ENCODE measurements at regions not wholly inside any gene's neighbourhood (a gene's known extent, or its start where the extent isn't known, plus 50 kb on each side); places are given as distances from the start of the nearest gene placed in this dataset.

- no peak for DNase-seq (ENCODE audit: low spot score)
- intact Hi-C loops (cut with DNase I) = no loop called here
Measured at GRCh38 chr16:5415123-5415522, 317.5 kb upstream of the EEF2KMT start.

GRCh38 chr16:5412731-5413130 is 315.1 kb upstream of the EEF2KMT start:
- intact Hi-C loops (cut with DNase I) = no loop called here
- no peak for DNase-seq (ENCODE audit: low spot score)

GRCh38 chr16:5398203-5398602 is 300.6 kb upstream of the EEF2KMT start:
- intact Hi-C loops (cut with DNase I) = no loop called here
- no peak for DNase-seq (ENCODE audit: low spot score)

GRCh38 chr16:5396880-5397279 is 299.3 kb upstream of the EEF2KMT start:
- no peak for DNase-seq (ENCODE audit: low spot score)
- intact Hi-C loops (cut with DNase I) = no loop called here

- no peak for DNase-seq (ENCODE audit: low spot score)
- intact Hi-C loops (cut with DNase I) = no loop called here
Measured at GRCh38 chr16:5393070-5393469, 295.5 kb upstream of the EEF2KMT start.

- intact Hi-C loops (cut with DNase I) = no loop called here
Measured at GRCh38 chr16:5386989-5387388, 289.4 kb upstream of the EEF2KMT start.

GRCh38 chr16:5385811-5386210 is 288.2 kb upstream of the EEF2KMT start:
- DNase-seq (ENCODE audit: low spot score) = no peak
- intact Hi-C loops (cut with DNase I) = no loop called here

More at GRCh38 chr16:5386989-5387388, 289.4 kb upstream of the EEF2KMT start:
- DNase-seq (ENCODE audit: low spot score) = no peak

- DNase-seq (ENCODE audit: low spot score) = no peak
- intact Hi-C loops (cut with DNase I) = no loop called here
Measured at GRCh38 chr16:5385115-5385514, 287.5 kb upstream of the EEF2KMT start.

- DNase-seq (ENCODE audit: low spot score) = no peak
- intact Hi-C loops (cut with DNase I) = no loop called here
Measured at GRCh38 chr16:5383737-5384136, 286.1 kb upstream of the EEF2KMT start.

GRCh38 chr16:5382484-5382883 is 284.9 kb upstream of the EEF2KMT start:
- DNase-seq (ENCODE audit: low spot score) = no peak
- intact Hi-C loops (cut with DNase I) = no loop called here

- intact Hi-C loops (cut with DNase I) = no loop called here
- peak; percentile 38 for DNase-seq (ENCODE audit: low spot score)
Measured at GRCh38 chr16:5381481-5381880, 283.9 kb upstream of the EEF2KMT start.

GRCh38 chr16:5379954-5380353 is 282.4 kb upstream of the EEF2KMT start:
- intact Hi-C loops (cut with DNase I) = no loop called here
- DNase-seq (ENCODE audit: low spot score) = peak; percentile 27

GRCh38 chr16:5378531-5378930 is 280.9 kb upstream of the EEF2KMT start:
- DNase-seq (ENCODE audit: low spot score) = no peak
- intact Hi-C loops (cut with DNase I) = no loop called here

GRCh38 chr16:5377280-5377898 is 279.8 kb upstream of the EEF2KMT start:
- intact Hi-C loops (cut with DNase I) = no loop called here
- peak; percentile 4 for DNase-seq (ENCODE audit: low spot score)

- no peak for DNase-seq (ENCODE audit: low spot score)
- intact Hi-C loops (cut with DNase I) = no loop called here
Measured at GRCh38 chr16:5374184-5374583, 276.6 kb upstream of the EEF2KMT start.

- intact Hi-C loops (cut with DNase I) = no loop called here
Measured at GRCh38 chr16:5367951-5368350, 270.4 kb upstream of the EEF2KMT start.

GRCh38 chr16:5366126-5366525 is 268.5 kb upstream of the EEF2KMT start:
- DNase-seq (ENCODE audit: low spot score) = no peak
- intact Hi-C loops (cut with DNase I) = no loop called here

More at GRCh38 chr16:5367951-5368350, 270.4 kb upstream of the EEF2KMT start:
- DNase-seq (ENCODE audit: low spot score) = no peak

GRCh38 chr16:5364186-5364585 is 266.6 kb upstream of the EEF2KMT start:
- intact Hi-C loops (cut with DNase I) = no loop called here
- no peak for DNase-seq (ENCODE audit: low spot score)

- no peak for DNase-seq (ENCODE audit: low spot score)
- intact Hi-C loops (cut with DNase I) = no loop called here
Measured at GRCh38 chr16:5361322-5361721, 263.7 kb upstream of the EEF2KMT start.

GRCh38 chr16:5354645-5355044 is 257.1 kb upstream of the EEF2KMT start:
- DNase-seq (ENCODE audit: low spot score) = no peak
- intact Hi-C loops (cut with DNase I) = no loop called here

- no peak for DNase-seq (ENCODE audit: low spot score)
- intact Hi-C loops (cut with DNase I) = no loop called here
Measured at GRCh38 chr16:5349670-5350517, 252.3 kb upstream of the EEF2KMT start.

All from cardiac septum (tissue), 1 donor.